GM23248 (cell line): ENCODE measurements at regions not wholly inside any gene's neighbourhood (a gene's known extent, or its start where the extent isn't known, plus 50 kb on each side); places are given as distances from the start of the nearest gene placed in this dataset.

Source experiments
- EZH2 ChIP-seq: fragments of 200-600 bp; sonication (generic); IDR thresholded peaks from 2 replicates; pipeline ENCODE4 v1.6.1; 2018; ENCODE audit warnings: antibody characterized with exemption, mild to moderate bottlenecking; ENCODE audit not compliant: insufficient read depth, poor library complexity, severe bottlenecking
- EZH2phosphoT487 ChIP-seq: fragments of 200-600 bp; sonication (generic); IDR thresholded peaks from 2 replicates; pipeline ENCODE4 v1.6.1; 2018; ENCODE audit warnings: antibody characterized with exemption, moderate library complexity, mild to moderate bottlenecking, low read depth; ENCODE audit not compliant: insufficient read depth

DNA sequence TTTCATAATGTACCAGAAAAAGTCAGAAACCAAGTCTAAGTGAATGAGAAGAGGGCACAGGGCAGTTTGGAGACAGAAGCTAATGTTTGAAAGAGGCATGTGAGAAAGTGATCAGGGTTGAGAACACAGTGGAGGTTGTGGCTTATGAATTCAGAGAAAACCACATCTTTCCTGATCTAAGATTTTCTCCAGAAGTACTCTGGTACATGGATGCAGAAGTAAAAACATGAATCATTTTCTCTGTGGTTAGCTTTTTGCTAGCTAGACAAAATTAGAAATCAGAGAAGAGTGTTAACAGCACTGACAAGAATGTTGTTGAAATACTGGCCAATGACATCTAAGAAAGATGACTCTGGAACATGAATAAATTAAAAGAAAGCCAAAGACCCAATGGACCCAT, 541.1 kb downstream of the DNAH5 start:
- no peak for TF ChIP-seq EZH2
- TF ChIP-seq EZH2phosphoT487 = no peak
